ENCODE measurements at regions not wholly inside any gene's neighbourhood (a gene's known extent, or its start where the extent isn't known, plus 50 kb on each side); places are given as distances from the start of the nearest gene placed in this dataset.
"Not testable (repeated sequence)": the region's sequence is repeated elsewhere in the genome, so short reads cannot be mapped to it uniquely, and the experiment has no call there.

GRCh38 chr14:88960496-88960895, 136.0 kb downstream of the TTC8 start:
- Mint-ChIP-seq H3K9me3 (no peaks in the 10 kb centered on the region), H3K36me3 (no peaks in the 10 kb centered on the region), H3K27me3 (peaks cover 12% of the 10 kb centered on the region), H3K4me1 (no peaks in the 10 kb centered on the region), H3K4me3 (no peak overlapping the region), H3K27ac (no peak overlapping the region)
- no peak for ATAC-seq (ENCODE audit: low read depth)
- no peak for DNase-seq (ENCODE audit: low spot score in 2 of 2)

- no peak for DNase-seq (ENCODE audit: low spot score in 2 of 2)
- H3K4me1 Mint-ChIP-seq: no peaks in the 10 kb centered on the region
- H3K9me3 Mint-ChIP-seq: no peaks in the 10 kb centered on the region
- no peak overlapping the region for H3K4me3 Mint-ChIP-seq
- ATAC-seq (ENCODE audit: low read depth): no peak
- no peaks in the 10 kb centered on the region for H3K36me3 Mint-ChIP-seq
- H3K27me3 Mint-ChIP-seq: peaks cover 12% of the 10 kb centered on the region
- no peak overlapping the region for H3K27ac Mint-ChIP-seq
Measured at GRCh38 chr14:88961214-88961613, 136.8 kb downstream of the TTC8 start.

GRCh38 chr14:88962356-88962755, 137.9 kb downstream of the TTC8 start:
- DNase-seq (ENCODE audit: low spot score in 2 of 2): no peak
- Mint-ChIP-seq H3K4me3 (no peak overlapping the region), H3K4me1 (no peaks in the 10 kb centered on the region), H3K27ac (no peak overlapping the region), H3K9me3 (no peaks in the 10 kb centered on the region), H3K27me3 (peaks cover 9% of the 10 kb centered on the region), H3K36me3 (no peaks in the 10 kb centered on the region)
- ATAC-seq (ENCODE audit: low read depth): no peak

GRCh38 chr14:88967299-88967698, 142.8 kb downstream of the TTC8 start:
- H3K4me1 Mint-ChIP-seq: no peaks in the 10 kb centered on the region
- no peak for ATAC-seq (ENCODE audit: low read depth)
- no peaks in the 10 kb centered on the region for H3K36me3 Mint-ChIP-seq
- no peak for DNase-seq (ENCODE audit: low spot score in 2 of 2)
- no peaks in the 10 kb centered on the region for H3K9me3 Mint-ChIP-seq
- H3K27ac Mint-ChIP-seq: no peak overlapping the region
- H3K4me3 Mint-ChIP-seq: no peak overlapping the region
- peaks cover 7% of the 10 kb centered on the region for H3K27me3 Mint-ChIP-seq

GRCh38 chr14:88975043-88975830, 150.8 kb downstream of the TTC8 start:
- Mint-ChIP-seq H3K9me3 (peaks cover 5% of the 10 kb centered on the region), H3K27me3 (peaks cover 8% of the 10 kb centered on the region), H3K27ac (no peak overlapping the region), H3K36me3 (peaks cover 2% of the 10 kb centered on the region), H3K4me3 (no peak overlapping the region), H3K4me1 (no peaks in the 10 kb centered on the region)
- ATAC-seq (ENCODE audit: low read depth): no peak
- DNase-seq (ENCODE audit: low spot score in 2 of 2): no peak

- no peaks in the 10 kb centered on the region for H3K4me1 Mint-ChIP-seq
- H3K27me3 Mint-ChIP-seq: peaks cover 9% of the 10 kb centered on the region
- peaks cover 5% of the 10 kb centered on the region for H3K9me3 Mint-ChIP-seq
- H3K36me3 Mint-ChIP-seq: peaks cover 2% of the 10 kb centered on the region
- no peak overlapping the region for H3K4me3 Mint-ChIP-seq
- no peak for ATAC-seq (ENCODE audit: low read depth)
- no peak overlapping the region for H3K27ac Mint-ChIP-seq
- no peak for DNase-seq (ENCODE audit: low spot score in 2 of 2)
Measured at GRCh38 chr14:88975926-88976325, 151.5 kb downstream of the TTC8 start.

GRCh38 chr14:88980907-88981306, 156.5 kb downstream of the TTC8 start:
- not testable (repeated sequence) for H3K36me3 Mint-ChIP-seq, H3K9me3 Mint-ChIP-seq
- H3K27me3 Mint-ChIP-seq: peaks cover 10% of the 10 kb centered on the region

GRCh38 chr14:88981948-88982347, 157.5 kb downstream of the TTC8 start:
- ATAC-seq (ENCODE audit: low read depth) (no peak), DNase-seq (ENCODE audit: low spot score in 2 of 2) (no peak)
- Mint-ChIP-seq H3K9me3 (peaks cover 9% of the 10 kb centered on the region), H3K4me1 (no peaks in the 10 kb centered on the region), H3K27ac (no peak overlapping the region), H3K36me3 (peaks cover 2% of the 10 kb centered on the region), H3K4me3 (no peak overlapping the region), H3K27me3 (peaks cover 10% of the 10 kb centered on the region)

More at GRCh38 chr14:88980907-88981306, 156.5 kb downstream of the TTC8 start:
- ATAC-seq (ENCODE audit: low read depth); DNase-seq (ENCODE audit: low spot score in 2 of 2); H3K4me3 Mint-ChIP-seq; H3K4me1 Mint-ChIP-seq; H3K27ac Mint-ChIP-seq: not testable (repeated sequence)

- Mint-ChIP-seq H3K27ac (no peak overlapping the region), H3K4me1 (no peaks in the 10 kb centered on the region), H3K9me3 (peaks cover 5% of the 10 kb centered on the region), H3K27me3 (peaks cover 6% of the 10 kb centered on the region), H3K4me3 (no peak overlapping the region), H3K36me3 (no peaks in the 10 kb centered on the region)
- ATAC-seq (ENCODE audit: low read depth): no peak
- no peak for DNase-seq (ENCODE audit: low spot score in 2 of 2)
Measured at GRCh38 chr14:88983755-88984154, 159.3 kb downstream of the TTC8 start.

GRCh38 chr14:88985654-88986053, 161.2 kb downstream of the TTC8 start:
- Mint-ChIP-seq H3K4me1 (no peaks in the 10 kb centered on the region), H3K9me3 (peaks cover 4% of the 10 kb centered on the region), H3K4me3 (no peak overlapping the region), H3K27ac (no peak overlapping the region), H3K36me3 (no peaks in the 10 kb centered on the region), H3K27me3 (peaks cover 2% of the 10 kb centered on the region)
- DNase-seq (ENCODE audit: low spot score in 2 of 2) (no peak), ATAC-seq (ENCODE audit: low read depth) (no peak)

- H3K4me1 Mint-ChIP-seq: no peaks in the 10 kb centered on the region
- H3K9me3 Mint-ChIP-seq: peaks cover 2% of the 10 kb centered on the region
- no peak for DNase-seq (ENCODE audit: low spot score in 2 of 2)
- ATAC-seq (ENCODE audit: low read depth): no peak
- H3K27me3 Mint-ChIP-seq: peaks cover under 1% of the 10 kb centered on the region
- H3K36me3 Mint-ChIP-seq: no peaks in the 10 kb centered on the region
- no peak overlapping the region for H3K4me3 Mint-ChIP-seq
- no peak overlapping the region for H3K27ac Mint-ChIP-seq
Measured at GRCh38 chr14:88986146-88986841, 161.8 kb downstream of the TTC8 start.

GRCh38 chr14:88986908-88987307, 162.5 kb downstream of the TTC8 start:
- H3K36me3 Mint-ChIP-seq; H3K4me1 Mint-ChIP-seq; H3K4me3 Mint-ChIP-seq; H3K27me3 Mint-ChIP-seq; ATAC-seq (ENCODE audit: low read depth); H3K27ac Mint-ChIP-seq; H3K9me3 Mint-ChIP-seq; DNase-seq (ENCODE audit: low spot score in 2 of 2): not testable (repeated sequence)

- no peak overlapping the region for H3K27ac Mint-ChIP-seq
- H3K36me3 Mint-ChIP-seq: no peaks in the 10 kb centered on the region
- H3K4me3 Mint-ChIP-seq: no peak overlapping the region
- H3K27me3 Mint-ChIP-seq: peaks cover 7% of the 10 kb centered on the region
- ATAC-seq (ENCODE audit: low read depth) (no peak), DNase-seq (ENCODE audit: low spot score in 2 of 2) (no peak)
- peaks cover 2% of the 10 kb centered on the region for H3K9me3 Mint-ChIP-seq
- H3K4me1 Mint-ChIP-seq: no peaks in the 10 kb centered on the region
Measured at GRCh38 chr14:88987516-88987915, 163.1 kb downstream of the TTC8 start.

- DNase-seq (ENCODE audit: low spot score in 2 of 2) (no peak), ATAC-seq (ENCODE audit: low read depth) (no peak)
- peaks cover 2% of the 10 kb centered on the region for H3K9me3 Mint-ChIP-seq
- H3K4me3 Mint-ChIP-seq: no peak overlapping the region
- peaks cover 7% of the 10 kb centered on the region for H3K27me3 Mint-ChIP-seq
- H3K4me1 Mint-ChIP-seq: no peaks in the 10 kb centered on the region
- no peaks in the 10 kb centered on the region for H3K36me3 Mint-ChIP-seq
- H3K27ac Mint-ChIP-seq: no peak overlapping the region
Measured at GRCh38 chr14:88989911-88990310, 165.5 kb downstream of the TTC8 start.

Measured in memory B cell (primary cell).